ENCODE measurements at regions not wholly inside any gene's neighbourhood (a gene's known extent, or its start where the extent isn't known, plus 50 kb on each side); places are given as distances from the start of the nearest gene placed in this dataset.

GRCh38 chr13:55440465-55441085 lies 1700.1 kb upstream of the PRR20A start:
- TF ChIP-seq CTCF (IDR thresholded peaks at IDR 0.05; ENCODE audit: extremely low read depth in 1 of 2, insufficient read depth in 1 of 2, low read depth in 1 of 2, low read length in 2 of 2), result no peak
- no peak for TF ChIP-seq POLR2AphosphoS5 (IDR thresholded peaks at IDR 0.05; ENCODE audit: insufficient read depth, low read depth, low read length)
- TF ChIP-seq POLR2A (IDR thresholded peaks at IDR 0.05; ENCODE audit: low read depth, low read length), result no peak
